Astrocyte of the spinal cord (primary cell): ENCODE measurements at regions not wholly inside any gene's neighbourhood (a gene's known extent, or its start where the extent isn't known, plus 50 kb on each side); places are given as distances from the start of the nearest gene placed in this dataset.

Experiments
- DNase-seq: peaks from one replicate; pipeline ENCODE4 v3.0.0; 2011; ENCODE audit warnings: low read depth, low spot score
- H3K4me3 ChIP-seq: 2 replicates; pipeline ENCODE4 v1.5.1; 2011; ENCODE audit warnings: low read depth, mild to moderate bottlenecking, low read length, moderate library complexity
- in situ Hi-C: cut with HindIII; loops from 2 replicates; pipeline ENCODE4 v1.10.0; 2017; ENCODE audit warnings: low sequenced_read_pairs
- TF ChIP-seq, protein P1 (sequence below): IDR thresholded peaks from 2 replicates; pipeline ENCODE4 v1.5.1; 2012; ENCODE audit warnings: low read depth, mild to moderate bottlenecking, low read length, inconsistent platforms

DNA sequence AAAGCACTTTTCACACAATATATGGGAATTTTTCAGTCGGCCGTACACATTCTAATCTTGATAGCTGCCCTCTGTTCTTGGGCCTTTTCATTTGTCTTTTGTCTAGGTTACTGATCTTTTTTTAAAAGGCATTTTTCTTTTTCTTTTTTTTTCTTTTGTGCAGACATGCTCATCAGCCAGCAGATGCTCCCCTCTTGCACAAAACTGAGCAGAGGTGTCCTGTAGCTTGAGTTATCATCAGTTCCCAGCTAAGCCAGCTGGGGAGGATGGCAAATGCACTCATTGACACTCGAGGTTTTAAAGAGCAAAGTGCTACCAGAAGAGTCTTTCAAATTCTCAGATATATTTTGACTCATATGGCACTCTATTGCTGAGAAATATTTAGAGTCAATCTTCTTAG is 913.9 kb upstream of the SEL1L start:
- TF ChIP-seq, protein P1, sequence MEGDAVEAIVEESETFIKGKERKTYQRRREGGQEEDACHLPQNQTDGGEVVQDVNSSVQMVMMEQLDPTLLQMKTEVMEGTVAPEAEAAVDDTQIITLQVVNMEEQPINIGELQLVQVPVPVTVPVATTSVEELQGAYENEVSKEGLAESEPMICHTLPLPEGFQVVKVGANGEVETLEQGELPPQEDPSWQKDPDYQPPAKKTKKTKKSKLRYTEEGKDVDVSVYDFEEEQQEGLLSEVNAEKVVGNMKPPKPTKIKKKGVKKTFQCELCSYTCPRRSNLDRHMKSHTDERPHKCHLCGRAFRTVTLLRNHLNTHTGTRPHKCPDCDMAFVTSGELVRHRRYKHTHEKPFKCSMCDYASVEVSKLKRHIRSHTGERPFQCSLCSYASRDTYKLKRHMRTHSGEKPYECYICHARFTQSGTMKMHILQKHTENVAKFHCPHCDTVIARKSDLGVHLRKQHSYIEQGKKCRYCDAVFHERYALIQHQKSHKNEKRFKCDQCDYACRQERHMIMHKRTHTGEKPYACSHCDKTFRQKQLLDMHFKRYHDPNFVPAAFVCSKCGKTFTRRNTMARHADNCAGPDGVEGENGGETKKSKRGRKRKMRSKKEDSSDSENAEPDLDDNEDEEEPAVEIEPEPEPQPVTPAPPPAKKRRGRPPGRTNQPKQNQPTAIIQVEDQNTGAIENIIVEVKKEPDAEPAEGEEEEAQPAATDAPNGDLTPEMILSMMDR = no peak
- in situ Hi-C loops = no loop called here
- DNase-seq = no peak
- H3K4me3 ChIP-seq = no peak overlapping the region

DNA sequence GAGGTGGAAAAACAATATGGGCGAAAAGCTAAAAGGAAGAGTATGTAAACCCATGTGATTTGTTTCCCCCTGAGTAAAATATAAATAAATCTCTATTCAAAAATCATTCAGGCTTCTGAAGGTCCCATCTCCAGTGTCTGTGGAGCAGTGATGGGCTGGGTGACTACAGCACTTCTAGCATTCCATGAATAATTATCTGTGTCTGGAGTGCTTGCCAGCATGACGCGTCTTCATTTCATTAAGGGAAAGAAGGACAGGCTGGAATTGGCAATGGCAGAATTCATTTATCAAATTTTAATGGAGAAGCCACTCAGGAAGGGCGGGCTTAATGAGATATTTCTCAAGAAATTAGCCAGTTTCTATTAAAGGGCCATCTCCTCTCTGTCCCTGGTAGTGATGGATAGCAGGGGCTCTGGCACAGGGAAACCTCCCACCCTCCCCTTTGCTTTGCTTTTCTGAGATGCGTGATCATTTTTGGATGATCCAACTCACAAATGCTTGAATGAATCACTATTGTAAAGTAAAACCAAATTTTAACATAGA is 916.3 kb upstream of the SEL1L start:
- in situ Hi-C loops = no loop called here
- no peak for DNase-seq
- H3K4me3 ChIP-seq = no peak overlapping the region
- TF ChIP-seq, protein P1 = no peak

DNA sequence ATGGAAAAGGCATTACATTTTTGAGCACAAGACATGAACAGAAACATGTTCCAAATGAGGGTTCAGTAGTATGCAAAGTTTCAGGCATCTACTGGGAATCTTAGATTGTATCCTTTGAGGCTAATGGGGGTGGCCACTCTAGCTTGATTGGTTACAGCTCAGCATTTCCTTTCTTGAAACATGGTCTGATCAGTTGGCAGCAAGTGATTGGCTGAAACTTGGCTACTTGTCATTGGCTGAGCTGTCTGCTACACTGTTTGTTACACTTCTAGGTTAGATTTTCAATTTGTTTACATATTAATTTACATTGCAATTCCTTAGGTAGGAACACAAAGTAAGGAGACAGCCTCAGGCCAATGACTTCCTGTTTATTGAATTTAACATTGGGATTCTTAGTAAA is 918.0 kb upstream of the SEL1L start:
- in situ Hi-C loops = no loop called here
- DNase-seq = no peak
- TF ChIP-seq, protein P1 = no peak
- no peak overlapping the region for H3K4me3 ChIP-seq

DNA sequence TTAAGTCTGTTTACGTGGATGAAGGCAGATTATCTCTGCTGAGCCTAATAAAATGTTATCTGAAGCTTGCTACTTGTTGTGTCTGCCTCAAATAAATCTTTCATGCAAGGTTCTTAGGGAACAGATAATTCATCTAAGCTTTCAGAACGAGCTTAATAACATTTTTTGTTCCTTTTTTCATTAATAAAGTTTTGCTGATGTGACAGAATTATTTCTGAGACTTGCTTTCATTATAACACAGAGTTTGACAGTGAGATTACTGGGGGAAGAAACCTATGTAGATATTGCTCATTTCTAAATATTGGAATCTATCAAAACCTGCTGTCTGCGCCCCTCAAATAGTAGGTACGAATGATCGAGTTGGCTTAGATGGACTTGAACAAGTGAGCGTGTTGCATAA is 948.7 kb upstream of the SEL1L start:
- in situ Hi-C loops = no loop called here
- no peak for DNase-seq
- H3K4me3 ChIP-seq = no peak overlapping the region
- TF ChIP-seq, protein P1 = no peak

DNA sequence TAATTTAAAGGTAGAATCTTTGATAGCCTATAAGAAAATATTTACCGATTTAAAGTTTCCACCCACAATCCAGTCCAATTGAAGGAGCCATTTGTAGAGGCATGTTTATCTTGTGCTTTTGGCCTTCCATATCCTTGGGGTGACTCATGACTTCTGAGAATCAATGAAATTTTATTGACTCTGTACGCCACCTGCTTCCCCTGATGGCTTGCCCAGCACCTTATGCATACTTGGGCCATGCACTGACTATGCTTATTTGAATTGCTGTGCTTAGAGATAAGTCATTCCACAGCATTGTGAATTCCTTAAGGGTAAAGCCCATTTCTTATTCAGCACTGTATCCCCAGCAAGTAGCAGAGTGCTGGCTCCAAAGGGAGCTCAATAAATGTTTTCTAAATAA is 954.8 kb upstream of the SEL1L start:
- in situ Hi-C loops = no loop called here
- TF ChIP-seq, protein P1 = no peak
- H3K4me3 ChIP-seq = no peak overlapping the region
- DNase-seq = no peak

DNA sequence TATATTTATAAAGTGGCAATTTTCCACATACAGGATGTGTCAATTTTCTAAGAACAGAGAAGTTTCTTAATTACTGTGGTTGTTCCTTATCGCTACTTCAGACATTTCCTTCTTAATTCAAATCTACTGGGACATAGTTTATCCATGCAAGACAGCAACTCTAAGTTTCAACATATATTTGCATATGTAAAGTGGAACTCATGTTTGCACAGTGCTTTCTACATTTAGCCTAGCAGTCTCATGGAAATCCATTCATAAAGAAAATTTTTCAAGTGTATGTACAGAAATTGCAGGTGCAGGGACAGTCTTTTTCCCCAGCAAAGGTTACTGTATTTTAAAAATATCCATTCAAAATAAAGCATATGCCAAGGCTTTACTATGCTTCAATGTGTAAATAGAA is 956.7 kb upstream of the SEL1L start:
- in situ Hi-C loops = no loop called here
- no peak overlapping the region for H3K4me3 ChIP-seq
- TF ChIP-seq, protein P1 = no peak
- DNase-seq = no peak

DNA sequence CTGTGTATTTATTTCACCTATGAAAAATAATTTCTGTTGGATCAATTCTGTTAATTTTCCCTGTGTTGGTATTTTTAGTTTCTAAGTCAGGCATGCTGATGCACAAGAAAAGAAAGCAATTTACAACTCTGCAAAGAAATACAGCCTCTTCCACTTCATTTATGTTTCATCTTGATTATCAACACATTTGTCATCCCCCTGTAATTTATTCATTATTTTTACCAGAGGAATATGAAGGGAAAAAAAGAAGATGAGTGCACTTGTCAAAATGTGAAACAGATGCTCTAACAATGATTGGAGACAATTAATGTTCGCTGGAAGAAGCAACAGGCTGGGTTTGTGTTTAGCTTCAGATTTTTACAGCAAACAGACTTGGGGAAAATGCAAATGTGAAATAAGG is 958.5 kb upstream of the SEL1L start:
- in situ Hi-C loops = no loop called here
- DNase-seq = no peak
- no peak overlapping the region for H3K4me3 ChIP-seq
- TF ChIP-seq, protein P1 = no peak
